ENCODE measurements at regions not wholly inside any gene's neighbourhood (a gene's known extent, or its start where the extent isn't known, plus 50 kb on each side); places are given as distances from the start of the nearest gene placed in this dataset.

DNA sequence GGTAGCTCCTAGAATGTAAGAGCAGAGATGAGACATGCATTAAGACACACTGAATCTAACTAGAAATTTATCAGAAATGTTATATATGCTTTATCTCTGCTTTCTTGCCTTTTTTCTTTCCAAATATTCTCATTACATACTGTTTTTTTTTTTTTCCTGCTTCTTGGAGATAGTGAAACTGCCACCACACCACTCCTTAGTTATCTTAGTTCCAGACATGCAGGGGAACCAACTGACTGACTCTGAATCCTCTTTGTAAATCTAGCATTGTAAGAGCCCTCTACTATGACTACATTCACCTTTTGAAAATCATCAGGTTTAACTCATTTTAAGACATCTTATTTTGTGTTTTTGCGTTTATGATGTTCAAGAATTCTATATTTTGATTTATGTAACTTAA, 181.3 kb upstream of the ST8SIA4 start:
- H3K9me3 ChIP-seq (ENCODE audit: insufficient read depth in 2 of 2, low read depth in 1 of 2, low read length in 1 of 2) = no peaks in the 10 kb centered on the region
- no peak overlapping the region for H2BK5ac ChIP-seq (ENCODE audit: low read depth, low read length)
- H3K27me3 ChIP-seq (replicated peaks in 1 of 4; ENCODE audit: control insufficient read depth in 3 of 4, extremely low read depth in 1 of 4, insufficient read depth in 3 of 4, low read length in 3 of 4) = no peaks in the 10 kb centered on the region
- H3K79me2 ChIP-seq (ENCODE audit: control insufficient read depth in 1 of 2, insufficient read depth in 2 of 2, low read length in 2 of 2) = no peaks in the 10 kb centered on the region
- WGBS, 2 experiments (ENCODE audit: extremely low coverage in 1 of 2, insufficient coverage in 1 of 2, insufficient read length in 1 of 2, insufficient replicate concordance in 2 of 2, low coverage in 1 of 2, low lambda C conversion rate in 2 of 2, missing lambda C conversion rate in 1 of 2) = 91% methylated on average over 1 of the region's 1 CpG; no CpG with 5 or more reads in 1 of the 2 experiments
- POLR2A ChIA-PET (ENCODE audit: partially characterized antibody) = no interaction called here
- no peak overlapping the region for H3K27ac ChIP-seq (ENCODE audit: low read depth, low read length)
- H3K23ac ChIP-seq (ENCODE audit: insufficient read length) = no peak overlapping the region
- no peaks in the 10 kb centered on the region for H3K79me1 ChIP-seq (ENCODE audit: low read depth, low read length)
- H3K56ac ChIP-seq (replicated peaks; ENCODE audit: insufficient read length, low read depth, low read length) = no peak overlapping the region
- no peaks in the 10 kb centered on the region for H3K23me2 ChIP-seq (ENCODE audit: low read depth, low read length)
- CTCF ChIA-PET (ENCODE audit: partially characterized antibody) = interaction anchor here (0.7 kb wide), 1 partner anchor 11 kb away, joined by 4 read pairs; no protein-coding TSS in a partner anchor
- H3K4me1 ChIP-seq (replicated peaks in 1 of 4; ENCODE audit: control insufficient read depth in 3 of 4, insufficient read depth in 4 of 4, low read length in 3 of 4) = no peaks in the 10 kb centered on the region; a peak in 1 of 7 replicates
- no peaks in the 10 kb centered on the region for H3K36me3 ChIP-seq (ENCODE audit: control insufficient read depth in 2 of 4, insufficient read depth in 4 of 4, low read length in 3 of 4)
- no peaks in the 10 kb centered on the region for H4K20me1 ChIP-seq (replicated peaks in 1 of 2; ENCODE audit: control insufficient read depth in 1 of 2, insufficient read depth in 2 of 2, low read length in 2 of 2)
- DNase-seq (ENCODE audit: low read depth in 1 of 2, low spot score in 2 of 2) = no peak
- H3K14ac ChIP-seq (ENCODE audit: insufficient read length) = no peak overlapping the region
- H2BK120ac ChIP-seq (replicated peaks; ENCODE audit: low read depth, low read length) = no peak overlapping the region
- no peak overlapping the region for H2BK12ac ChIP-seq (ENCODE audit: low read depth, low read length)
- no peak for FAIRE-seq
- H3K18ac ChIP-seq (ENCODE audit: extremely low read depth, low read length) = no peak overlapping the region
- H4K8ac ChIP-seq (ENCODE audit: extremely low read depth, insufficient read depth, low read length) = no peak overlapping the region
- H3K9ac ChIP-seq (replicated peaks in 1 of 4; ENCODE audit: extremely low read depth in 1 of 4, low read depth in 3 of 4, low read length in 3 of 4) = no peak overlapping the region
- no peak overlapping the region for H2BK15ac ChIP-seq (ENCODE audit: low read length)
- no peak overlapping the region for H2BK20ac ChIP-seq (ENCODE audit: low read length)
- H3K4me2 ChIP-seq (ENCODE audit: insufficient read depth in 1 of 2, low read depth in 2 of 2, low read length in 2 of 2) = no peak overlapping the region
- no peak overlapping the region for H3K4me3 ChIP-seq (ENCODE audit: extremely low read depth in 1 of 4, insufficient read depth in 2 of 4, low read depth in 3 of 4, low read length in 4 of 4)
- no peak overlapping the region for H2AFZ ChIP-seq (ENCODE audit: low read length)
- no peak overlapping the region for H3K4ac ChIP-seq (replicated peaks; ENCODE audit: insufficient read length, low read depth, low read length)
- H4K91ac ChIP-seq (replicated peaks; ENCODE audit: insufficient read length, low read length) = no peak overlapping the region
- no peak overlapping the region for H2AK5ac ChIP-seq (ENCODE audit: low read depth, low read length)
- no peak overlapping the region for H4K5ac ChIP-seq (ENCODE audit: insufficient read length, low read depth, low read length)
- no peak for TF ChIP-seq SIX5 (IDR thresholded peaks at IDR 0.05; ENCODE audit: low read depth, low read length)
- no peak for TF ChIP-seq GTF2F1 (IDR thresholded peaks at IDR 0.05; ENCODE audit: borderline replicate concordance, low read depth, low read length)
- TF ChIP-seq SIN3A (conservative IDR thresholded peaks at IDR 0.05 in 1 of 2, IDR thresholded peaks at IDR 0.05 in 1 of 2; ENCODE audit: low read depth in 1 of 2, low read length in 2 of 2) = no peak
- no peak for TF ChIP-seq ATF2 (IDR thresholded peaks at IDR 0.05; ENCODE audit: low read length)
- no peak for TF ChIP-seq TCF12 (IDR thresholded peaks at IDR 0.05; ENCODE audit: low read depth, low read length)
- TF ChIP-seq NRF1 (IDR thresholded peaks at IDR 0.05; ENCODE audit: low read depth, low read length) = no peak
- no peak for TF ChIP-seq CBX8 (IDR thresholded peaks at IDR 0.05; ENCODE audit: borderline replicate concordance, low read depth, low read length)
- no peak for TF ChIP-seq CTBP2 (IDR thresholded peaks at IDR 0.05; ENCODE audit: borderline replicate concordance, insufficient read depth, insufficient read length, low read length)
- no peak for TF ChIP-seq RNF2 (IDR thresholded peaks at IDR 0.05; ENCODE audit: borderline replicate concordance, low read depth, low read length, missing control alignments, poor library complexity, severe bottlenecking)
- TF ChIP-seq SP2 (IDR thresholded peaks at IDR 0.05; ENCODE audit: low read length) = no peak
- no peak for TF ChIP-seq RFX5 (IDR thresholded peaks at IDR 0.05; ENCODE audit: borderline replicate concordance, low read depth, low read length)
- no peak for TF ChIP-seq KDM5A (IDR thresholded peaks at IDR 0.05; ENCODE audit: low read length)
- no peak for TF ChIP-seq POU5F1 (IDR thresholded peaks at IDR 0.05; ENCODE audit: low read depth, low read length)

Measured in H1 (cell line).